B cell (primary cell): ENCODE measurements at regions not wholly inside any gene's neighbourhood (a gene's known extent, or its start where the extent isn't known, plus 50 kb on each side); places are given as distances from the start of the nearest gene placed in this dataset.

Source experiments
- ATAC-seq: fragments of 200-7000 bp; cut with Tn5 transposase; one replicate; pipeline ENCODE4 v1.10.0; 2021; ENCODE audit warnings: low read depth, mild to moderate bottlenecking, moderate number of reproducible peaks, moderate library complexity
- CTCF ChIA-PET: fragments of 350-600 bp; sonication (Branson Sonifier 250); formaldehyde crosslinking; loops from one replicate; lab custom pipeline; 2021; ENCODE audit warnings: antibody characterized with exemption, inconsistent platforms; lab: Charles Lee
- POLR2A ChIA-PET: fragments of 350-600 bp; sonication (Branson Sonifier 250); formaldehyde crosslinking; loops from one replicate; lab custom pipeline; 2021; ENCODE audit warnings: antibody characterized with exemption; lab: Charles Lee
- DNase-seq: peaks from one replicate; pipeline ENCODE4 v3.0.0; 2013
- H2AFZ ChIP-seq: 2 replicates; pipeline ENCODE4 v1.6.1; 2012; ENCODE audit warnings: mild to moderate bottlenecking, low read depth, low read length; ENCODE audit not compliant: insufficient read depth, poor library complexity, severe bottlenecking
- H3K27ac ChIP-seq, 2 donors: 1 replicate in 1 of 2; 2 replicates in 1 of 2; pipeline ENCODE4 v1.5.1; 2012 to 2013; ENCODE audit warnings: low read length in 2 of 2, mild to moderate bottlenecking in 2 of 2, moderate library complexity in 1 of 2
- H3K27me3 ChIP-seq, 4 experiments: fragments of 200-600 bp in 1 of 4; sonication (generic) in 1 of 4; replicated peaks in 1 of 4; 1 replicate in 2 of 4; 2 replicates in 2 of 4; pipeline versions ENCODE4 v1.6.1 to v1.7.0; 2013 to 2016; ENCODE audit warnings: low read length in 3 of 4, mild to moderate bottlenecking in 2 of 4, mixed read lengths in 1 of 4, moderate library complexity in 1 of 4; ENCODE audit not compliant: insufficient read depth in 4 of 4, control insufficient read depth in 3 of 4; ENCODE audit errors: control extremely low read depth in 1 of 4
- H3K36me3 ChIP-seq, 2 experiments: replicated peaks in 1 of 2; 1 replicate in 1 of 2; 2 replicates in 1 of 2; pipeline versions ENCODE4 v1.6.1 to v1.7.1; 2013; ENCODE audit warnings: low read length in 1 of 2; ENCODE audit not compliant: insufficient read depth in 2 of 2, control insufficient read depth in 1 of 2; ENCODE audit errors: control extremely low read depth in 1 of 2, extremely low read depth in 1 of 2
- H3K4me1 ChIP-seq, 2 donors: fragments of 200-600 bp in 1 of 2; sonication (generic) in 1 of 2; 1 replicate in 1 of 2; 2 replicates in 1 of 2; pipeline versions ENCODE4 v1.5.1 to v1.6.1; 2013 to 2017; ENCODE audit warnings: low read length in 2 of 2; ENCODE audit not compliant: control insufficient read depth in 2 of 2, insufficient read depth in 2 of 2
- H3K4me2 ChIP-seq: replicated peaks from 2 replicates; pipeline ENCODE3; 2012; ENCODE audit warnings: mild to moderate bottlenecking, low read depth, low read length; ENCODE audit not compliant: poor library complexity, severe bottlenecking
- H3K4me3 ChIP-seq, 5 experiments: fragments of 200-600 bp in 1 of 5; sonication (generic) in 1 of 5; 1 replicate in 3 of 5; 2 replicates in 2 of 5; pipeline versions ENCODE4 v1.5.1 to v1.7.0; 2011 to 2016; ENCODE audit warnings: low read length in 4 of 5, mild to moderate bottlenecking in 4 of 5, low read depth in 2 of 5, control low read depth in 1 of 5, moderate library complexity in 1 of 5; ENCODE audit not compliant: insufficient read depth in 1 of 5; ENCODE audit errors: control extremely low read depth in 1 of 5, extremely low read depth in 1 of 5
- H3K79me2 ChIP-seq: fragments of 200-600 bp; sonication (generic); one replicate; pipeline ENCODE4 v1.6.0; 2016; ENCODE audit warnings: low read length; ENCODE audit not compliant: control insufficient read depth, insufficient read depth
- H3K9ac ChIP-seq: fragments of 200-600 bp; sonication (generic); 2 replicates; pipeline ENCODE4 v1.6.1; 2017; ENCODE audit warnings: mild to moderate bottlenecking, low read length, moderate library complexity
- H3K9me3 ChIP-seq, 3 donors: one replicate each; pipeline versions ENCODE4 v1.6.1 to v1.7.1; 2013; ENCODE audit warnings: low read length in 2 of 3; ENCODE audit not compliant: control insufficient read depth in 2 of 3, insufficient read depth in 1 of 3; ENCODE audit errors: control extremely low read depth in 1 of 3
- H4K20me1 ChIP-seq: 2 replicates; pipeline ENCODE4 v1.6.0; 2012; ENCODE audit warnings: mild to moderate bottlenecking, low read length; ENCODE audit not compliant: insufficient read depth, control insufficient read depth, poor library complexity, severe bottlenecking
- H3K27ac Mint-ChIP-seq: one replicate; pipeline ENCODE4 v1.8.0; 2021; ENCODE audit warnings: mixed read lengths
- H3K27me3 Mint-ChIP-seq: one replicate; pipeline ENCODE4 v1.8.0; 2021; ENCODE audit warnings: mixed read lengths
- H3K4me1 Mint-ChIP-seq: one replicate; pipeline ENCODE4 v1.8.0; 2021; ENCODE audit warnings: mixed read lengths
- H3K4me3 Mint-ChIP-seq: one replicate; pipeline ENCODE4 v1.8.0; 2021; ENCODE audit warnings: mixed read lengths
- H3K9me3 Mint-ChIP-seq: one replicate; pipeline ENCODE4 v1.8.0; 2022; ENCODE audit warnings: mixed read lengths; ENCODE audit not compliant: insufficient read depth
- EZH2 ChIP-seq: IDR thresholded peaks from 2 replicates; pipeline ENCODE4 v1.6.1; 2012; ENCODE audit warnings: borderline replicate concordance, low read depth, mild to moderate bottlenecking, moderate library complexity, low read length; ENCODE audit not compliant: insufficient read depth, poor library complexity, severe bottlenecking
- WGBS: methylation state at CpG from one replicate; pipeline ENCODE4 v1.1.5; 2013; ENCODE audit warnings: missing lambda C conversion rate; ENCODE audit not compliant: insufficient coverage; 5-methylcytosine and 5-hydroxymethylcytosine counted together
- intact Hi-C: fragments of 100-400 bp; cut with micrococcal nuclease; formaldehyde crosslinking; loops from one replicate; pipeline ENCODE4 v1.10.0; 2022
- TF ChIP-seq, protein P1 (sequence below): fragments of 200-600 bp; IDR thresholded peaks from one replicate; pipeline ENCODE4 v1.8.0; 2022; ENCODE audit warnings: antibody characterized with exemption, mild to moderate bottlenecking

GRCh38 chr14:87758876-87759275, 234.1 kb downstream of the GALC start:
- Histone ChIP-seq H3K4me2 (no peak overlapping the region), H2AFZ (no peak overlapping the region), H3K9ac (no peak overlapping the region), H4K20me1 (no peaks in the 10 kb centered on the region), H3K4me3 (no peak overlapping the region), H3K4me1 (no peaks in the 10 kb centered on the region), H3K9me3 (peaks cover 0 to 9% (median 4%) of the 10 kb centered on the region in 3 donors), H3K79me2 (no peaks in the 10 kb centered on the region), H3K27me3 (no peaks in the 10 kb centered on the region), H3K36me3 (no peaks in the 10 kb centered on the region), H3K27ac (no peak overlapping the region)
- peaks cover 5% of the 10 kb centered on the region for H3K9me3 Mint-ChIP-seq
- ATAC-seq (no peak), DNase-seq (no peak)
- no peaks in the 10 kb centered on the region for H3K4me1 Mint-ChIP-seq
- no peak overlapping the region for H3K4me3 Mint-ChIP-seq
- POLR2A ChIA-PET = no interaction called here
- H3K27ac Mint-ChIP-seq = no peak overlapping the region
- TF ChIP-seq, protein P1, sequence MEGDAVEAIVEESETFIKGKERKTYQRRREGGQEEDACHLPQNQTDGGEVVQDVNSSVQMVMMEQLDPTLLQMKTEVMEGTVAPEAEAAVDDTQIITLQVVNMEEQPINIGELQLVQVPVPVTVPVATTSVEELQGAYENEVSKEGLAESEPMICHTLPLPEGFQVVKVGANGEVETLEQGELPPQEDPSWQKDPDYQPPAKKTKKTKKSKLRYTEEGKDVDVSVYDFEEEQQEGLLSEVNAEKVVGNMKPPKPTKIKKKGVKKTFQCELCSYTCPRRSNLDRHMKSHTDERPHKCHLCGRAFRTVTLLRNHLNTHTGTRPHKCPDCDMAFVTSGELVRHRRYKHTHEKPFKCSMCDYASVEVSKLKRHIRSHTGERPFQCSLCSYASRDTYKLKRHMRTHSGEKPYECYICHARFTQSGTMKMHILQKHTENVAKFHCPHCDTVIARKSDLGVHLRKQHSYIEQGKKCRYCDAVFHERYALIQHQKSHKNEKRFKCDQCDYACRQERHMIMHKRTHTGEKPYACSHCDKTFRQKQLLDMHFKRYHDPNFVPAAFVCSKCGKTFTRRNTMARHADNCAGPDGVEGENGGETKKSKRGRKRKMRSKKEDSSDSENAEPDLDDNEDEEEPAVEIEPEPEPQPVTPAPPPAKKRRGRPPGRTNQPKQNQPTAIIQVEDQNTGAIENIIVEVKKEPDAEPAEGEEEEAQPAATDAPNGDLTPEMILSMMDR = no peak
- no peak for TF ChIP-seq EZH2
- intact Hi-C loops = no loop called here
- WGBS = 78% methylated on average over 1 of the region's 2 CpGs
- CTCF ChIA-PET = no interaction called here
- H3K27me3 Mint-ChIP-seq = no peaks in the 10 kb centered on the region

DNA sequence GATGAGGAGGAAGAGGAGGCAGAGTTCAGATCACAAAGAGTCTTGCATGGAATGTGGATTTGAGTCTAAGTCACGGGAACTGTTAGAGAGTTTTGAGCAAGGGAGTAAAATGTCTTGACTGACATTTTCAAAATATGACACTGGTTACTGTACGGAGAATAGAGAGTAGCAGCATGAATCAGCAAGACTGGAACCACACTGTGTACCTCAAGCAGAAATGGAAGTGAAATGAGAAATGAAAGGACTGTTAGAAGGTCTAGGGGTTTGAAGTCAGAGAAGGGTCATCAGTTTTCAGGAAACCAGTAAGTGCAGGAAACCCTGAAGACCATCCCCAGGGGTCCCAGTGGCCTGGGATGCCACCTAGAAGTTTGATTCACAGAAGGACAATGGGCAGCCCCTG, 236.3 kb downstream of the GALC start:
- Mint-ChIP-seq H3K27ac (no peak overlapping the region), H3K9me3 (peaks cover 3% of the 10 kb centered on the region), H3K4me3 (no peak overlapping the region), H3K27me3 (no peaks in the 10 kb centered on the region), H3K4me1 (no peaks in the 10 kb centered on the region)
- Histone ChIP-seq H3K4me2 (no peak overlapping the region), H3K9me3 (peaks cover 0 to 9% (median 4%) of the 10 kb centered on the region in 3 donors), H3K79me2 (no peaks in the 10 kb centered on the region), H4K20me1 (no peaks in the 10 kb centered on the region), H3K4me1 (no peaks in the 10 kb centered on the region), H3K9ac (no peak overlapping the region), H3K36me3 (no peaks in the 10 kb centered on the region), H3K27ac (no peak overlapping the region), H3K4me3 (no peak overlapping the region), H2AFZ (no peak overlapping the region), H3K27me3 (no peaks in the 10 kb centered on the region)
- ATAC-seq = no peak
- no peak for DNase-seq
- CTCF ChIA-PET = no interaction called here
- POLR2A ChIA-PET = no interaction called here
- intact Hi-C loops = no loop called here
- 49% methylated on average over 2 of the region's 2 CpGs for WGBS
- TF ChIP-seq, protein P1 = no peak
- no peak for TF ChIP-seq EZH2
